Left renal pelvis (tissue), 4 donors: ENCODE measurements at regions not wholly inside any gene's neighbourhood (a gene's known extent, or its start where the extent isn't known, plus 50 kb on each side); places are given as distances from the start of the nearest gene placed in this dataset.

Experiments
- DNase-seq, 4 donors: peaks; one replicate each; pipeline ENCODE4 v3.0.0-alpha.2; 2013; ENCODE audit warnings: low read depth in 4 of 4, low spot score in 3 of 4

GRCh38 chr12:29082522-29082921, 66.6 kb upstream of the FAR2 start:
- DNase-seq, result no peak

- DNase-seq, result no peak
Measured at GRCh38 chr12:29086325-29087271, 62.5 kb upstream of the FAR2 start.

GRCh38 chr12:29088611-29089219, 60.4 kb upstream of the FAR2 start:
- DNase-seq, result no peak
